ENCODE measurements at regions not wholly inside any gene's neighbourhood (a gene's known extent, or its start where the extent isn't known, plus 50 kb on each side); places are given as distances from the start of the nearest gene placed in this dataset.

- TF ChIP-seq, protein P1, sequence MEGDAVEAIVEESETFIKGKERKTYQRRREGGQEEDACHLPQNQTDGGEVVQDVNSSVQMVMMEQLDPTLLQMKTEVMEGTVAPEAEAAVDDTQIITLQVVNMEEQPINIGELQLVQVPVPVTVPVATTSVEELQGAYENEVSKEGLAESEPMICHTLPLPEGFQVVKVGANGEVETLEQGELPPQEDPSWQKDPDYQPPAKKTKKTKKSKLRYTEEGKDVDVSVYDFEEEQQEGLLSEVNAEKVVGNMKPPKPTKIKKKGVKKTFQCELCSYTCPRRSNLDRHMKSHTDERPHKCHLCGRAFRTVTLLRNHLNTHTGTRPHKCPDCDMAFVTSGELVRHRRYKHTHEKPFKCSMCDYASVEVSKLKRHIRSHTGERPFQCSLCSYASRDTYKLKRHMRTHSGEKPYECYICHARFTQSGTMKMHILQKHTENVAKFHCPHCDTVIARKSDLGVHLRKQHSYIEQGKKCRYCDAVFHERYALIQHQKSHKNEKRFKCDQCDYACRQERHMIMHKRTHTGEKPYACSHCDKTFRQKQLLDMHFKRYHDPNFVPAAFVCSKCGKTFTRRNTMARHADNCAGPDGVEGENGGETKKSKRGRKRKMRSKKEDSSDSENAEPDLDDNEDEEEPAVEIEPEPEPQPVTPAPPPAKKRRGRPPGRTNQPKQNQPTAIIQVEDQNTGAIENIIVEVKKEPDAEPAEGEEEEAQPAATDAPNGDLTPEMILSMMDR (IDR thresholded peaks at IDR 0.05) = no peak
- TF ChIP-seq POLR2A (IDR thresholded peaks at IDR 0.05) = no peak
- TF ChIP-seq POLR2AphosphoS5 (IDR thresholded peaks at IDR 0.05) = no peak
Measured at GRCh38 chr2:144630459-144631215, 110.7 kb upstream of the ZEB2 start.
